IPS DF 6.9 (cell line): ENCODE measurements at regions not wholly inside any gene's neighbourhood (a gene's known extent, or its start where the extent isn't known, plus 50 kb on each side); places are given as distances from the start of the nearest gene placed in this dataset.
A peak's percentile ranks its signal among the peaks of the same experiment; 100 is the strongest.

ENCODE experiments used
- DNase-seq: peaks from one replicate; pipeline ENCODE4 v3.0.0-alpha.2; 2013; ENCODE audit warnings: low read depth, low spot score
- H3K27ac ChIP-seq: one replicate; pipeline ENCODE4 v1.5.1; 2013; ENCODE audit warnings: low read length, control low read depth
- H3K27me3 ChIP-seq: 2 replicates; pipeline ENCODE4 v1.6.1; 2013; ENCODE audit warnings: mild to moderate bottlenecking, low read length; ENCODE audit not compliant: control insufficient read depth, insufficient read depth
- H3K36me3 ChIP-seq: 2 replicates; pipeline ENCODE4 v1.6.1; 2013; ENCODE audit warnings: low read length; ENCODE audit not compliant: control insufficient read depth, insufficient read depth
- H3K4me1 ChIP-seq: 2 replicates; pipeline ENCODE4 v1.6.1; 2013; ENCODE audit warnings: low read length; ENCODE audit not compliant: control insufficient read depth, insufficient read depth
- H3K4me3 ChIP-seq: 2 replicates; pipeline ENCODE4 v1.5.1; 2013; ENCODE audit warnings: mild to moderate bottlenecking, low read length
- H3K9me3 ChIP-seq: 2 replicates; pipeline ENCODE4 v1.6.1; 2013; ENCODE audit warnings: low read length, inconsistent platforms; ENCODE audit not compliant: control insufficient read depth, insufficient read depth
- WGBS: extraction: QIAGEN DNeasy Blood & Tissue Kit; methylation state at CpG from one replicate; pipeline ENCODE4 v1.1.7; 2013; ENCODE audit warnings: mixed read lengths, missing lambda C conversion rate; ENCODE audit not compliant: insufficient read length, insufficient coverage; 5-methylcytosine and 5-hydroxymethylcytosine counted together

DNA sequence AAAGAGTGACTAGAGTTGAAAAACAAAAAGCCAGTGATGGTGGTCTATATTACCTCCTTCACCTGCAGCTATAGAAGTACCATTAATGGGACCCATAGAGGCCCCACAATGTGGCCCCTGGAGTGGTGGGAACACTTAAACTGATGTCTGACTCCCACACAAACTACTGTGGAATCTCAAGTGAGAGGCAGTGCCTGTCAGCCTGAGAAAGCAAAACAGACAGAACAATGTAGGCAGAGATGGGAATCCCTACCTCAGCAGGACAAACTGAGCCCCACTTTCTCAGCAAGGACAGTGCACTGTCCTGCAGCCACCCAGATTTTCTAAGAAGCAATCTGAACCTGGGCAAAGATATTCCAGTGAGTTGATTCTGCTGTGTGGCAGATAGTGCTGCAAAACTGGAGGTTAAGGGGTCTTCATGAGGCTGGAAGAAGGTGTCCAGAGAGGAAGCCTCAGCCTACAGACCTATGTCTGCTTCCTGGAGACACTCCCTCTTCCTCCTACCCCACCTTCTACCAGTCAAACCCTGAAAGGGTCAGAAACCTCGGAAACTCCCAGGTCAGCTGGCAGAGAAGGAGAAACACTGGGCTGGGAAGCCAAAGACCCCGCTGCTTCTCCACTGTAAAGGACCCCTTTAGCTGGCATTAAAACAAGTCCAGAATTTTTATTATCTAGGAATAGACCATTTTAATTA is 228.7 kb downstream of the C1orf94 start:
- no peak overlapping the region for H3K4me3 ChIP-seq
- no peak for DNase-seq
- no CpG with 5 or more reads among the region's 2 CpGs for WGBS
- no peaks in the 10 kb centered on the region for H3K9me3 ChIP-seq
- H3K27me3 ChIP-seq = no peaks in the 10 kb centered on the region
- no peaks in the 10 kb centered on the region for H3K36me3 ChIP-seq
- no peaks in the 10 kb centered on the region for H3K4me1 ChIP-seq
- no peak overlapping the region for H3K27ac ChIP-seq

DNA sequence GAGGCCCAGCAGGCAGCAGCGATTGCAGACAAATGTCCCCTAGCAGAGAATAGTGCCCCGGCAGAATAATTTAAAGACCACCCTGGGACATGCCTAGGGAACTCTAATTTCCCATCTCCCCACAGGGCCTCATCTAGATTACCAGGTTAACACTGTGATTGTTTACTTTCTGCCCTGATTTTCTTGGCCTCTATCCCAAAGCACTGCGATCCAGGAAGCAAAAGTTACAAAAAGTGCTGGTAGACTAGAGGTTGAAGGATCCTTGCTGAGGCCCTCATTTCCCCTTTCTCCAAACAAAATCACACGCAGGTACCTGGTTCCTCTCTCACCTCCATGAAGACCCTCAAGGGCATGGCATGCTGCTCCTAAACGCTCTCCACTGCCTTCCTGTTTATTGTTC is 229.7 kb downstream of the C1orf94 start:
- Histone ChIP-seq H3K27ac (no peak overlapping the region), H3K27me3 (no peaks in the 10 kb centered on the region), H3K36me3 (no peaks in the 10 kb centered on the region), H3K9me3 (no peaks in the 10 kb centered on the region), H3K4me3 (no peak overlapping the region), H3K4me1 (no peaks in the 10 kb centered on the region)
- no CpG with 5 or more reads among the region's 5 CpGs for WGBS
- no peak for DNase-seq

DNA sequence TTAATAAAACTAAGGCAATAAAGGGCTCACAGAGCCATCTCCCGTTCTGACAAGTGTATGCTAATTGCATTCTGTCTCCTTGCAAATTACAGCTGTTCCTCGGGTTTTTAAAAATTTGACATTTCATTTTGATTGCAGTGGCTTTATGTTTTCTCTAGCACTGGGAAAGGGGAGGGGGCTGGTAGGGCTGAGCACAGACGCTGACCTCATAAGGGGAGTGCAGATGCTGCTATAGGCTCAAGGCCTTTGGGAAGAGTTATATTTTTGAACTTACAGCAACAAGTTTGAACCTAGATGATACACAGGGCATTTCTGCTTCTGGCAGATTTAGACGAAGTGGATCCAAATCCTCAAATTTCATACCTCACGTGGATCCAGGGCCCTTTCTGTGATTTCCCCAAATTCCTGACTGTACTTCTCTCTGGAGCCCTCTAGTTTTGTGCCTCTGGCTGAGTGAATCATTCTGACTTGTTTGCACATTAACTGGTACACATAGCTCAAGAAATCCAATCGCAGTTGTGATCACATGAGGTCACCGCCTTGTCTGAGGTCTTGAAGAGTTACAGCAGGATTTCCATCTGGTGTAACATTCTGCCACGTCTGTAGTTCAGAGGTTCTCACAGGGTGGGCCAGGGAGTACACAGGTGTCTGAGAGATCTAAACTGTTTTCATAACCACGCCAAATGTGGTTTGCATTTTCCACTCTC is 230.3 kb downstream of the C1orf94 start:
- Histone ChIP-seq H3K36me3 (no peaks in the 10 kb centered on the region), H3K27ac (no peak overlapping the region), H3K4me3 (no peak overlapping the region), H3K4me1 (no peaks in the 10 kb centered on the region), H3K27me3 (no peaks in the 10 kb centered on the region), H3K9me3 (no peaks in the 10 kb centered on the region)
- no peak for DNase-seq
- no CpG with 5 or more reads among the region's 9 CpGs for WGBS

DNA sequence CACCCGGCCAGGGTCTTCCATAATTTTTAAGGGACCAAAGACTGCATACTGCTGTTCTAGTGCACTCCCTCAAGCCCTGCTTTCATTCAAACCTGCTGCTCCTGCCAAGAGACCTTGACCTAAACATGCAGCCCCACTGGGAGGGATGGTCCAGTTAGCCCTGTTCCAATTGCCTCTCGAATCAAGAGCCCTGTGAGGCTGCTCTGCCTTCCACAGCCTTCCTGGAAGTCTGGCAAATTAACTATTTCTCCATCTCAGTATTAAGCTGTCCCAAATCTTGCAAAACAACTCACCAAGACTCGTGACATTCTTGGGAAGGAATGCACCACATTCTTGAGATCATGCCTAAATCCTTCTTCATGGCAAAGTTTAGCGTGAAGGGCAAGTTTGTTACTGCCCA is 231.3 kb downstream of the C1orf94 start:
- Histone ChIP-seq H3K36me3 (no peaks in the 10 kb centered on the region; the same call in 1 of the 2 replicates), H3K27me3 (no peaks in the 10 kb centered on the region), H3K4me3 (no peak overlapping the region), H3K9me3 (no peaks in the 10 kb centered on the region), H3K4me1 (no peaks in the 10 kb centered on the region), H3K27ac (no peak overlapping the region)
- WGBS = no CpG with 5 or more reads among the region's 4 CpGs
- no peak for DNase-seq

DNA sequence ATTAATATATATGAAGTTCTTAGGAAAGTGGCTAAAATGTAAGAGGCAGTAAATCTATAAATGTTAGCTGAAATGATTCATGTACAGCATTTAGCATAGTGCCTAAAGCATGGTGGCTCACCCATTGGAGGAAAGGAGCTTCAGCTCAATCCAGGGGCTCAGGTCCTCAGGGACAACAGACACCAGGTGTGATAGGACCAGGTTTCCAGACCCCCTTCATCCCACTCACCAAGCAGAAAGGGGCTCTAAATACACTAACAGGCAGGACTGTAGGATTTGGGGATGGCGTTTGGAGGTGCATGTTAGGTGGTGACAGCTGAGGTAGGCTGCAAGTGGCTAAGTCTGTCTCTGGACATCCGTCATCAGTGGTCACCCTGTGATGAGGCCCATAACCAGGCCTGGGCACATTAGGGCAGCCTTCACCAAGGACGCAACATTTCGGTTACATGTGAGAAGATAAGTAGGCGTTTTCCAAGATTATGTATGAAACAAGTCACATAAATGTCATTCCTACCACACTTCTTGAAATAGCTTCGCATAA is 233.1 kb downstream of the C1orf94 start:
- Histone ChIP-seq H3K27me3 (no peaks in the 10 kb centered on the region), H3K36me3 (no peaks in the 10 kb centered on the region; the same call in 1 of the 2 replicates), H3K9me3 (no peaks in the 10 kb centered on the region), H3K27ac (no peak overlapping the region), H3K4me1 (no peaks in the 10 kb centered on the region), H3K4me3 (no peak overlapping the region)
- DNase-seq = no peak
- no CpG with 5 or more reads among the region's 6 CpGs for WGBS

DNA sequence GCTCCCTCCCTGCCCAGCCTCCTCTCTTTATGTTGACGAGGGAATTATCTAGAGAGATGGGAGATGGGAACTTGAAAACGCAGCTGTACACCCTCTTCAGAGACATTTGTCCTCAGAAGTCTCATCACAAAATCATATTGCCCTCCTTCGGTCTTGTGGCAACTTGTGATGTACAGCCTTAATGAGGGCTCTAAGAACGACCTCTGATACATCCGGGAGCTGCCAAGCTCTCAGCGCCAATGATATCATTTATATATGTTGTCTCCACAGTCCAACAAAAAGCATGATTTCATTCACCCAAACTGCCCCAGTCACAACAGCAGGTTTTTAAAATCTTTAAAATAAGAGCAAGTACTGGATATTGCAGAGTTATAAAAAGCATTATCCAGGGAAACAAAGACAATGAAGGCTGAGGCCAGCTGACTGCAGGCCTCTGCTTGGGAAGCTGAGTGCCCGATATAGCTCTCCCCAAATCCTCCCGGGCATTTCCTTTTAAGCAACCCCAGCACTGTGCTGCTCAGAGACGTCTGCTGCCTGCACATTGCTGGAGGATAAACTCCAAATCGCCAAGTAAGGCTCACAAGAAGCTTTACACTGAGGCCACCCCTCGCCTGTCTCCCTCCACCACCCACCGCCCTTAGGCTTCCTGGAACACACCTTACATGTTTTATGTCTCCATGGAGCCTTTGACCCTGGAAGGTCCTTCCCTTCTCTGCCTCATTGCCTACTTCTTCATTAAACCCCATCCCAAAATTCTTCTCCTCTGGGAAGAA is 236.1 kb downstream of the C1orf94 start:
- no peaks in the 10 kb centered on the region for H3K27me3 ChIP-seq
- no peak for DNase-seq
- no peak overlapping the region for H3K4me3 ChIP-seq
- H3K36me3 ChIP-seq = no peaks in the 10 kb centered on the region; the same call in 1 of the 2 replicates
- no peaks in the 10 kb centered on the region for H3K4me1 ChIP-seq
- no CpG with 5 or more reads among the region's 12 CpGs for WGBS
- no peak overlapping the region for H3K27ac ChIP-seq
- no peaks in the 10 kb centered on the region for H3K9me3 ChIP-seq

DNA sequence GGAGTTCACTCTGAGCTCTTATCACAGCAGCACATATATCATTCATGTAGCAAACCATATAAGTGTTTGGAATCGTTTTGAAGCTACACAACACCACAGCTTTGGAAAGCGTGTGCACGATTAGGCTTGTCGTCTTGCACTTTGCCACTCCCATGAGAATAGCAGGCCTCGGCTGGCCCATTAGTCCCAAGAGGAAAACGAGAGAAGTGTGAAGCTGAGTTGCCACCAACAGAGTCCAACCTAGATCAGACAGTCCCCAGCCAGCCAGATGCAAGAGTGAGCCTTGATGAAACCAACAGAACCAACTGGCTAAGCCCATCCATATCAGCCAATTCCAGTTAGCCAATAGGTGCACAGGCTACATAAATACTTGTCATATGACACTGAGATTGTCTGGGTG is 238.4 kb downstream of the C1orf94 start:
- H3K27ac ChIP-seq = no peak overlapping the region
- H3K27me3 ChIP-seq = no peaks in the 10 kb centered on the region
- no CpG with 5 or more reads among the region's 6 CpGs for WGBS
- H3K9me3 ChIP-seq = no peaks in the 10 kb centered on the region
- no peaks in the 10 kb centered on the region; the same call in 1 of the 2 replicates for H3K36me3 ChIP-seq
- no peak overlapping the region for H3K4me3 ChIP-seq
- H3K4me1 ChIP-seq = no peaks in the 10 kb centered on the region
- DNase-seq = no peak

DNA sequence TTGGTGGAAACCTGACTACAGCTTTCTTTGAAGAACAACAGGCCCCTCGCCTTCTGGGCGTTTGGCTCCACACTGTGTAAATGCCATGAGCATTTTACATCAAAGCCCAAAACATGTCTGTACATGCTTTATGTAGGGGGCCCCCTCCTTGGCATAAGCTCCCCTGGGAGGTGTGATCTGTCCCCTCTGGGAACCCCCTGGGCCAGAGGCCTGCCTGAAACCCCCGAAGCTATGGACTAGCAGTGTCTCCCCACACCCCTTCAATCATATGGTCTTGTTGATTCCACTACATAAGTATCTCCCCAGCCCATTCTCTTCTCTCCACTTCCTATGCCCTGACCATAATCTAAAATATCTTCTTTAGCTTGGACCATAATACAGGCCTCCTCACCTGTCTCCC is 241.5 kb downstream of the C1orf94 start:
- Histone ChIP-seq H3K27me3 (no peaks in the 10 kb centered on the region), H3K4me3 (no peak overlapping the region), H3K36me3 (no peaks in the 10 kb centered on the region), H3K27ac (no peak overlapping the region), H3K9me3 (no peaks in the 10 kb centered on the region), H3K4me1 (no peaks in the 10 kb centered on the region)
- no CpG with 5 or more reads among the region's 3 CpGs for WGBS
- DNase-seq = no peak

DNA sequence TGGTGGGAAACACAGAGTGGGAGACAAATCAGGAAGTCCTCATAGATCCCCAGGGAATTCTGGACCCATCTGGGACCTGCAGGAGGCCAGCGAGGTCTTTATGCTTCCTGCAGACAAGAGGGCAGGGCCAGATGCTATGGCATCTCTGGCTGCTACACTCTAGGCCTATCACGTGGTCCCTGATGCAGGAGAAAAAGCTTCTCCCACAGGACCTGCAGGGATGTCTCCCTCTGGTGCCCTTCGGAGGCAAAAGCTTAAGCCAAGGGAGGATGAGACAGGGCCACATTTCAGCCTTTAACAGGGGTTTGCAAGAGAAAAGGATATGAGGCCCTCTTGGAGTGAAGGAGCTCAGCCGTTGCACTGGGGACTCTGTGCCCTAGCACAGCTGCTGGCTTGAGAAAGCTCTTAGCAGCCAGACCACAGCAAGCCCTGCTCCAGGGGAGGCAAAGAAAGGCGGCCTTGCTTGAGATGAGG is 243.0 kb downstream of the C1orf94 start:
- DNase-seq = peak; percentile 41
- WGBS = no CpG with 5 or more reads among the region's 5 CpGs
- no peaks in the 10 kb centered on the region for H3K27me3 ChIP-seq

DNA sequence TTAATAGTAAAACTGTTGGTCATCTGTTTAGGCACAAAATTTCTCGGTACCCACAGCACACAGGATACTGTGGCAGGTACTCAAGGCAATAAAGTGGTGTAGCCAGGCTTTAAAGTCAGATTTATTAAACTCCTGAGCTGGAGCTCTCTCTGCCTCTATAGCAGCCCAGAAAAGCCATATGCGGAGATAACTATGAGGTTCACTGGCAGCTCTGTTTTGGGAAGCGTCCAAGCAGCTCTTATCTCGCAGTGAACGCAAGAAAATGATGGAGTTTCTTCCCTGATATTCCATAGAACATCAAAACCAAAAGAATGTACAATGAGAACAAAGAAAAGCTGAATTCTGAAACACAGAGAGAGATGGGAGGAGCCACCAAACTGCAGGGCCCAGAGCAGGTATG is 248.3 kb downstream of the C1orf94 start:
- no peaks in the 10 kb centered on the region for H3K27me3 ChIP-seq
- no peaks in the 10 kb centered on the region for H3K36me3 ChIP-seq
- WGBS = no CpG with 5 or more reads among the region's 5 CpGs
- H3K9me3 ChIP-seq = no peaks in the 10 kb centered on the region
- no peak overlapping the region for H3K4me3 ChIP-seq
- no peak overlapping the region for H3K27ac ChIP-seq
- H3K4me1 ChIP-seq = no peaks in the 10 kb centered on the region
- no peak for DNase-seq

More for the DNA sequence above, 243.0 kb downstream of the C1orf94 start:
- no peak overlapping the region for H3K27ac ChIP-seq
- H3K36me3 ChIP-seq = no peaks in the 10 kb centered on the region
- H3K4me1 ChIP-seq = no peaks in the 10 kb centered on the region
- no peaks in the 10 kb centered on the region for H3K9me3 ChIP-seq
- no peak overlapping the region for H3K4me3 ChIP-seq
